GM12878 (cell line): ENCODE measurements at regions not wholly inside any gene's neighbourhood (a gene's known extent, or its start where the extent isn't known, plus 50 kb on each side); places are given as distances from the start of the nearest gene placed in this dataset.

Experiments
- BRCA1 ChIP-seq: IDR thresholded peaks from 2 replicates; pipeline ENCODE4 v1.6.1; 2011; ENCODE audit warnings: low read depth, low read length, improper control_type of control experiment
- EED ChIP-seq: sonication (generic); IDR thresholded peaks from 2 replicates; pipeline ENCODE4 v1.6.1; 2016; ENCODE audit warnings: antibody characterized with exemption, low read depth
- ETV6 ChIP-seq, 2 experiments: fragments of 450-650 bp in 1 of 2; IDR thresholded peaks in 1 of 2; conservative IDR thresholded peaks in 1 of 2; 2 replicates each; pipeline ENCODE4 v1.6.1; 2014; ENCODE audit warnings: antibody characterized with exemption in 1 of 2, borderline replicate concordance in 1 of 2, low read depth in 1 of 2, mild to moderate bottlenecking in 1 of 2, moderate library complexity in 1 of 2
- MTA3 ChIP-seq: IDR thresholded peaks from 2 replicates; pipeline ENCODE4 v1.6.1; 2012; ENCODE audit warnings: low read length, inconsistent platforms, borderline replicate concordance
- NBN ChIP-seq: fragments of 450-650 bp; IDR thresholded peaks from 2 replicates; pipeline ENCODE4 v1.6.1; 2016
- RB1 ChIP-seq: fragments of 450-650 bp; formaldehyde crosslinking; IDR thresholded peaks from 2 replicates; pipeline ENCODE4 v1.6.1; 2017; ENCODE audit warnings: mild to moderate bottlenecking, borderline replicate concordance
- TF ChIP-seq, protein P1 (sequence below): fragments of 450-650 bp; IDR thresholded peaks from 2 replicates; pipeline ENCODE4 v1.6.1; 2017; ENCODE audit warnings: mild to moderate bottlenecking, moderate library complexity
- TF ChIP-seq, protein P2 (sequence below): fragments of 450-650 bp; IDR thresholded peaks from 2 replicates; pipeline ENCODE4 v1.6.1; 2014; ENCODE audit warnings: mild to moderate bottlenecking

DNA sequence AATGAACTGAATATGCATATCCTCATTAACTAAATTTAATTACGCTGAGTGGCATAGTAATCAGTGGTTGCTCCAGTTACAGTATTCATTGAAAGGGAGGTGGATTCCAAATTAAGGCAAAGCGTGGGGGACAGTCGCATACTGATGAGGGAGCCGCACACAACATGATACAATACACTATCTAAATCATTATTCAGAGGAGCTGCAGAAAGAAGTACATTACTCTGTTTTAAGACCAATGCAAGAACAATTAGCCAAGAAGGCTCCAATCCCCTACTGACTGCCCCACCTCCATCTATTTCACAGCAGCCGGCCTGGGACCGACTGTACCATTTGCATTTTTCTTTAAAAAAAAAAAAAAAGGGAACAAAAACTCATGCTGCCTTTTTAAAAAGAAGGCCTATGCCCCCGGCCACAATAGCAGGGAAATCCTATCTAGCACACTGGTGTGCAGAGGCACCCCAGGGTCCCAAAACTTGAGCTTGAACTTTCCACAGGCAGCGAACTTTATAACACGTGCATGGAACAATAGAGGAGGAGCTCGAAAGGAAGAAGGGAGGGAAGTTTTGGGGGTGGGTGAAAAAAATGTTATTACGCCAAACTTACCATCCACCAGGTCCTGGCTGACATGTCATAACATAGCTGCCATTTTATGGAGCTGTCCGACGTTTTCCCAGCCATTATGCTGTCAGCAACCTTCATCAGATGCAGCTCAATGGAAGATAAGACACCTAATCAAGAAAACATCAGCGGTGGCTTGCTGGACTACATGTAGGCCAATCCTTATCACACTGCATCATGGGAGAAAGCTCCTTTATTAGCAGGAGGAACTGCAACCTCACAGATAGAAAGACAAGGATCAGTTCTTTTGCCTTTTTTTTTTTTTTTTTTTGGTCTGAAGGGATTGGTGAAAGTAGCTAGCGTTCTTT is 161.6 kb downstream of the ZDHHC21 start (continued):
- TF ChIP-seq, protein P1, sequence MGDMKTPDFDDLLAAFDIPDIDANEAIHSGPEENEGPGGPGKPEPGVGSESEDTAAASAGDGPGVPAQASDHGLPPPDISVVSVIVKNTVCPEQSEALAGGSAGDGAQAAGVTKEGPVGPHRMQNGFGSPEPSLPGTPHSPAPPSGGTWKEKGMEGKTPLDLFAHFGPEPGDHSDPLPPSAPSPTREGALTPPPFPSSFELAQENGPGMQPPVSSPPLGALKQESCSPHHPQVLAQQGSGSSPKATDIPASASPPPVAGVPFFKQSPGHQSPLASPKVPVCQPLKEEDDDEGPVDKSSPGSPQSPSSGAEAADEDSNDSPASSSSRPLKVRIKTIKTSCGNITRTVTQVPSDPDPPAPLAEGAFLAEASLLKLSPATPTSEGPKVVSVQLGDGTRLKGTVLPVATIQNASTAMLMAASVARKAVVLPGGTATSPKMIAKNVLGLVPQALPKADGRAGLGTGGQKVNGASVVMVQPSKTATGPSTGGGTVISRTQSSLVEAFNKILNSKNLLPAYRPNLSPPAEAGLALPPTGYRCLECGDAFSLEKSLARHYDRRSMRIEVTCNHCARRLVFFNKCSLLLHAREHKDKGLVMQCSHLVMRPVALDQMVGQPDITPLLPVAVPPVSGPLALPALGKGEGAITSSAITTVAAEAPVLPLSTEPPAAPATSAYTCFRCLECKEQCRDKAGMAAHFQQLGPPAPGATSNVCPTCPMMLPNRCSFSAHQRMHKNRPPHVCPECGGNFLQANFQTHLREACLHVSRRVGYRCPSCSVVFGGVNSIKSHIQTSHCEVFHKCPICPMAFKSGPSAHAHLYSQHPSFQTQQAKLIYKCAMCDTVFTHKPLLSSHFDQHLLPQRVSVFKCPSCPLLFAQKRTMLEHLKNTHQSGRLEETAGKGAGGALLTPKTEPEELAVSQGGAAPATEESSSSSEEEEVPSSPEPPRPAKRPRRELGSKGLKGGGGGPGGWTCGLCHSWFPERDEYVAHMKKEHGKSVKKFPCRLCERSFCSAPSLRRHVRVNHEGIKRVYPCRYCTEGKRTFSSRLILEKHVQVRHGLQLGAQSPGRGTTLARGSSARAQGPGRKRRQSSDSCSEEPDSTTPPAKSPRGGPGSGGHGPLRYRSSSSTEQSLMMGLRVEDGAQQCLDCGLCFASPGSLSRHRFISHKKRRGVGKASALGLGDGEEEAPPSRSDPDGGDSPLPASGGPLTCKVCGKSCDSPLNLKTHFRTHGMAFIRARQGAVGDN, result no peak
- TF ChIP-seq ETV6 (conservative IDR thresholded peaks at IDR 0.05 in 1 of 2, IDR thresholded peaks at IDR 0.05 in 1 of 2; ENCODE audit: borderline replicate concordance in 1 of 2, low read depth in 1 of 2), result no peak
- TF ChIP-seq EED, result no peak
- TF ChIP-seq, protein P2, sequence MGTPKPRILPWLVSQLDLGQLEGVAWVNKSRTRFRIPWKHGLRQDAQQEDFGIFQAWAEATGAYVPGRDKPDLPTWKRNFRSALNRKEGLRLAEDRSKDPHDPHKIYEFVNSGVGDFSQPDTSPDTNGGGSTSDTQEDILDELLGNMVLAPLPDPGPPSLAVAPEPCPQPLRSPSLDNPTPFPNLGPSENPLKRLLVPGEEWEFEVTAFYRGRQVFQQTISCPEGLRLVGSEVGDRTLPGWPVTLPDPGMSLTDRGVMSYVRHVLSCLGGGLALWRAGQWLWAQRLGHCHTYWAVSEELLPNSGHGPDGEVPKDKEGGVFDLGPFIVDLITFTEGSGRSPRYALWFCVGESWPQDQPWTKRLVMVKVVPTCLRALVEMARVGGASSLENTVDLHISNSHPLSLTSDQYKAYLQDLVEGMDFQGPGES, result no peak
- TF ChIP-seq MTA3, result no peak
- TF ChIP-seq NBN, result no peak
- no peak for TF ChIP-seq RB1
- no peak for TF ChIP-seq BRCA1
